Activated CD8-positive, alpha-beta memory T cell treated with anti-CD3 and anti-CD28 coated beads, Interleukin-2, amount 50 U/mL, for 48 hours (primary cell): ENCODE measurements at regions not wholly inside any gene's neighbourhood (a gene's known extent, or its start where the extent isn't known, plus 50 kb on each side); places are given as distances from the start of the nearest gene placed in this dataset.
"Not testable (repeated sequence)": the region's sequence is repeated elsewhere in the genome, so short reads cannot be mapped to it uniquely, and the experiment has no call there.

ENCODE experiments used
- DNase-seq: peaks from one replicate; pipeline ENCODE4 v3.0.0-alpha.2; 2020

DNA sequence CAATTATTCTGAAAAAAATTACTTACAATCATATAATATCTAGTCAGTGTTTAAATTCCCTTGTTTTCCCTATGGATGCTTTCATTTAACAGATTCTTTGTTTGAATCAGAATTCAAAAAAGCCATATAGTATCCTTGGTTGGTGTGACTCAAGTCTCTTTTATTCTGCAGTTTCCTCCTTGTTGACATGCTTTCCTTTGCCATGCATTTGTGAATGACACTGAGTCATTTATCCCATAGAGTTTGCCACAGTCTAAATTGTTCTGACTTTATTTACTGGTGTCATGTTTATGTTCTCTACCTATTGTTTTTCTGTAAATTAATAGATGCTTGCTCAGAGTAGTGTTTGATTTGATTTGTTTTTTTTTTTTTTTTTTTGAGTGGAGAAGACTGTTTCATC lies 893.8 kb upstream of the SLC10A2 start:
- DNase-seq: no peak

DNA sequence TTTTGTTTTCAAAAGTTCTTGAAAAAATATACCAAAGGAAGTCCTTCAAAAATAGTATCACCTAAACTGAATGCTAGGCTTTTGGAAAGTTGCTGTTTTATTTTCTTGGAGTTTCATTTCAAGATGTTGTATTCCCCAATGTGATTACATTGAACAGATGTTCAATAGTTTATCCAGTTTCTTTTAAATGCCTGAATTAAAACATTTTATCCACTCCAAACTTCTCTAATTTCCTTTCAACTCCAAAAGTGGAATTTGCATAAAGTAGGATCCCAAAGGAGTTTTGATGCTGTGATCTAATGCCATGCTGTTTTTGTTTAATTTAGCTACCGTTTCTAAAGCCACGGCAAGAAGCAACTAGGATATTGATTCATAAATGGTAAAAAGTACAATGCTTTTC lies 892.5 kb upstream of the SLC10A2 start:
- no peak for DNase-seq

DNA sequence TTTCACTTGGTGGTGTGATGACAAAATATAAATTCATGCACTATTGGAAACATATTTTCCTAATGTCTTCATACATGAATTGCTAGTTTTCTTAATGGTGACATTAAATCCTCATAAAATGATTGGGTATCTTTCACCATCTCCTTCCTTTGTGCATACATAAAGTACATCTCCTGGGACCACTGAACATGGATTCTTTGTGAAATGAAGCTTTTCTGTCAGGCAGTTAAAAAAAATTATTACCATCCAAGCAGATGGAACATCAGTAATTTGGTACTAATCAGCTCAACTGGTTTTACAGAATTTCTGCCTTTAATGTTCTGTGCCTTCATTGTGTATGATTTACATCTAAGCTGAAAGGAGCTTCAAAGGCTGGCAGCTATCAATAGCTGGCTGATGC lies 891.7 kb upstream of the SLC10A2 start:
- no peak for DNase-seq

DNA sequence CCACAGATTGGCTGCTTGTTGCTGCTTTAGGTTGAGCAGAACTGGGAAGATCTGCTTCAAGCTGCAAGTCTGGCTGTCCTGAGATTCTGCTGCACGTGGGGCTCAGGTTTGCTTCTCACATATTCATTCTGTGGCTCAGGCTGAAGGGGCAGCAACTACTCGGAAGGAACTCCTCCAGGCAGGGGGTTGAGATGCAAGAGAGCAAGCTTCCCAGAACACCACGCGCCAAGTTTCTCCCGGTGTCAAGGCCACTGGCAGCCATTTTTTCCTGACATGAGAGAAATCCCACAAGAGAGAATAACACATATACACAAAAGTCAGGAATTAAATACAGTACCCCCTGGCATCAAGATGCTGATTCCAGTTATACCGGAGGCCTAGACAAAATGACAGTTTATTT lies 887.6 kb upstream of the SLC10A2 start:
- DNase-seq: no peak

DNA sequence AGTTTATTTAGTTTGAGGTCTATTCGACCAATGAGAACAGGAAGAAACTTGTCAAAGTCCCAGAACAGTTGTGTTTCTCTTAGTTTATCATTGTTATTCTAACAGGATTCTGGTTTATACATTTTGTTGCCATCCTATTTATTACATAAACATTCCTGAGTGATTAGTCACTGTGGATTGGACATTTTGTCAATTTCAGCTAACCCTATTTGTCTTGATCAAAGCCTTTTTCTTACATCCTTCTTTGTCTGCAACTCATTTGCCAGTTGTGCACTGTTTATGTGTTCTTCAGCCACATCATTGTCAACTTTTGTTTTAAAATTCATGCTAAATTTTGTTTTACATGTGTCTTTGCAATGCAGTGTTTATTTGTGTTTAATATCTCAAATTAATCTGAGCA lies 886.0 kb upstream of the SLC10A2 start:
- no peak for DNase-seq

DNA sequence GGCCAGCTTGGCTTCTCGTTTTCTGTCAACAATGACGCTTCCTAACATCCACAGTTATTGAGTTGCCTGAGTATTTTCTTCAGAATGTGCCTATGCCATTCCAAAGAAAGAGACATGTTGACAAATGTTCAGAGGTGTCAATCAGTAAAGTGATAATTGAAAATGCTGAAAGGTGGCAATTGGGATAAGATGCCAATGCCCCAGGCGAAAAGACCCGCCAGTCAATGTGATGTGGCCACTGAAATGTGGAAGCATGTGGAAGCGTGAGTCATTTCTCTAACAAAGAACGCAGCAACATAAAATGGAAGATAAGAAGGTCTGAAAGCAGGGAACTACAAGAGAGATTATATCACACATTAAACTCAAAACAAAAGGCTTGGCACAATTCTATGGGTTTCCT lies 882.2 kb upstream of the SLC10A2 start:
- DNase-seq: no peak

DNA sequence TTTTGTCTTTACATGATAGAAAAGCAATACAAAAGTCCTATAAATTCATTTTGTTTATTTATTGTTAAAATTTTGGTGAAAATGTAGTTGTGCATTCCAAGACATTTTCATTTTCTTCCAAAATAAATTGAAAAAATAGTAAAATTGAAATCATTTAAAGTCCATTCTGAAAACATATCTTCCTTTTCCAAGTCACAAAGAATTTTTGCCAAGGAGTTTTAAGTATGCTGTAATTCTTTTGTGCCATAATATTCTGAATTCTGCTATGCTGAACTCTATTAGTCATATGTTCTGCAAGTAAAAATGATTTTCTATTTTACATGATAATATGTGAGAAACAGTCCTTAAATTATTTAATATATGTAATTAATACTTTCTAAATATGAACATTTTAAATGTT lies 879.6 kb upstream of the SLC10A2 start:
- DNase-seq: no peak

DNA sequence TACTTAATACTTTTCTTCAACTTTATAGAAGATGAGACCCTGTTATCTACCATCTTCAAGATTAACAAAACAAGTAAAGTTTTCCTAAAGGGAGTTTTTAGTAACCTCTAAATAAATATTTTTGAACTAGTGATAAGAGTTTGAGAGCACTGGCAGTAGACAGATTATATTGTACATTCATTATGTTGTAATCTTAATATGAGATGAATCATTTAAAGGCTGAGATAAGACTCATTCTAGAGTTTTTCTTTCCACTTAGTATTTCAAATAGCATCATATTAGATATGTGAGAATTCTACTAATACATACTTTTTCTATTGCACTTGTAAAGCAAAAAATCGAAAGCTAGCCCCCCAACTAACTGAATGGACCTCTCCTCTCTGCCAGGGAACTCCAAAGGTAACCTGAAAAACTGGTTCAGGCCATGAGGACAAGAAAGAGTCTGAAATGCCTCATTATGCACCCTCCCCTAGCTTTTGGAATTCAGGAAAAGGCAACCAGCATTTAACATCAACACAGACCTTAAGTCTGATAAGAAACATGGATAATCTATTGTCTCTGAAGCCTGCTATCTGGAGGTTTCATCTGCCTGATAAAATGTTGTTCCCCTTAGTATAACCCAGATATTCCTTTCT lies 875.4 kb upstream of the SLC10A2 start:
- no peak for DNase-seq

DNA sequence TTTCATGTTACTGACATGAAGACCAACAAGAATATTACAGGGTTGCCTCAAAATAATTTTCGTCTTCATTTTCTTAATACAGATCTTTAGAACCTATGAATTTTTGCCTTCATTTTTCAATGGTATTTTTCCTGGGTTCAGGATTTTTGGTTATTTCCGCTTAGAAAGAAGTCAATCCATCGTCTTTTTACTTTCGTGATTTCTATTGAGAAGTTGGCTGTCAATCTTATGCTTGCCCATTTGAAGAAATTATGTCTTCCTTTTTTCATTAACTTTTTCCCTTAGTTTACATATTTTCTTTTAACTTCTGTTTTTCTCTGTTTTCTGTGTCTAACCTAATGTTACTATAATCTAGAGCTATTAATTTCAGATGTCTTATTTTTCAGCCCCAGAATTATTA lies 868.9 kb upstream of the SLC10A2 start:
- no peak for DNase-seq

DNA sequence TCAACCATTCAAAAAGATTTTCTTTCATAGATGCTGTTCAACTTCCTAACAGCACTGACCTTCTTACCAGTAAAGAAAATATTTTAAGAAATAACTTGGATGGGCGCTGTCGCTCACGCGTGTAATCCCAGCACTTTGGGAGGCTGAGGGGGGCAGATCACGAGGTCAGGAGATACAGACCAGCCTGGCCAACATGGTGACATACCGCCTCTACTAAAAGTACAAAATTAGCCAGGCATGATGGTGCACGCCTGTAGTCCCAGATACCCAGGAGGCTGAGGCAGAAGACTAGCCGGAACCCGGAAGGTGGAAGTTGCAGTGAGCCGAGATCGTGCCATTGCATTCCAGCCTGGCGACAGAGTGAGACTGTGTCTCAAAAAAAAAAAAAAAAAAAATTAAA lies 865.7 kb upstream of the SLC10A2 start:
- DNase-seq: no peak

DNA sequence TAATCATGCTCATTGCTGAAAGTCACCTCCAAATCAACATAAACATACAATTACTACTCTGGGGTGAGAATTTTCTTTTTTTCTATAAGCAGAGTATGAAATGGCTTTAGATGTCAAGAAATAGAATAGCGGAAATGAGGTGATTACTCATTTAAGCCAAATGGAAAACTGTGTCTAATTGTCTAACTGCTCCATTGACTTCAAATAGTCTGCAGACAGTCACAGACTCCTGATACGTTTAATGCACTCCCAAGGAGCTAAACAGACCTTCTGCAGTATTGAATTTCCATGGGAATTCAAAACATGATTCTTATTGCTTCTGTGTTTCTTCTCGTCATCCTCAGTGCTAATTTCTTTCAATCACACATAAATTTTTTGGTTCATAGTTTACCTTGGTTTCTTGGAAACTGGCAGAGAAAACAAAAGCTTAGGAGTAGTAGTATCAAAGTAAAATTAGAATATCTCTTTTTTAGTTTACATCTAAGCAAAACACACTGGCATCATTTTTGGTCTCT lies 865.2 kb upstream of the SLC10A2 start:
- DNase-seq: no peak

DNA sequence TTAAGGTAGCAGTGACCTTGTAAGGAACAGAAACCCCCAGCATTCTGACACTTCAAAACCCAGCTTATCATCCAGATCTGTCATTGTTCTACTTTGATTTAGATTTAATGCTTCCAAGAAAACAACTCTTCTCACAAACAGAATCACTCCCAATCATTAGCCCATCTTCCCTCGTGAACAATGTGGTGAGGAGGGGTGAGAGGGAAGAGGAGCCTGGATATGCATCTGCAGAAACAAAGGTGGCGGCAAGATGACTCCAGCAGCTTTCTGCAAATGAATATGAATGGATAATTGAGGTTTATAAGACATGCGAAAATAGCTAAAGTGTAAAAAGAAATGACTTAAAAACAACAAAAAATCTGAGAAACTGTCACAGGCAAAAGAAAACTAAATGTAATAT lies 859.9 kb upstream of the SLC10A2 start:
- no peak for DNase-seq

DNA sequence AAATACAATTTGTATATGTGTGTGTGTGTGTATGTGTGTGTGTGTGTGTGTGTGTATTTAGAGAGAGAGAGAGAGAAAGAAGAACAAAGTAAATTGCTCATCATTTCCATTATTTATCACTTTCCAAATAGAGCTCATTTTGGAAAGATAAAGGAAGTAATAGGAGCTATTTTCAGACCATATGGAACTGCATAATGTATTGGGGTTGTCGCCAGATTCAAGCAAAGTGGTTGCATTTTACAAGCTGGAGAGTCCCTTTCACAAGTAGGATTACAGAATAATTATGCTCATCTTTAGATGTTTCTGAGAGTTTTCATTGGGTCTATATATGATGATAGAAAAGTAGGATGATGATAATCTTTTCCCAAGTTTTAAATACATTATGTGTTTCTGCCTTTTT lies 842.7 kb upstream of the SLC10A2 start:
- no peak for DNase-seq

DNA sequence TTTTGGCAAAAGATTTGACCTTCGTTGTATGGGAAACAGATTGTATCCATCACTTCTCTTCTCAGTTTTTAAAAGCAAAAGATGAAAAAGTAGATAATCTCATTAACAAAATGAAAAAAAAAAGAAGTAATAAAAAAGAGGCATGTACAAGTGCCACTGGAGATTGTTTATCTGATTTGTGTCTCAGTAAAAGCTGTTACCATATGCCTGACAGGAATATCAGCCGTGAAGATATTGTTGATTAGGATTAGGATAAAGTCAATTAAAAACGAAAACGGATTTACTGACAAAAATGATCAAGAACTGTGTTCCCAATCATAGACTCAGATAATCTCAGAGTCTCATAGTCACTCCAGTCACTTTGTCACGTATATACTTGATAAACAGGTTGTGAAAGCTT lies 842.1 kb upstream of the SLC10A2 start:
- DNase-seq: no peak

DNA sequence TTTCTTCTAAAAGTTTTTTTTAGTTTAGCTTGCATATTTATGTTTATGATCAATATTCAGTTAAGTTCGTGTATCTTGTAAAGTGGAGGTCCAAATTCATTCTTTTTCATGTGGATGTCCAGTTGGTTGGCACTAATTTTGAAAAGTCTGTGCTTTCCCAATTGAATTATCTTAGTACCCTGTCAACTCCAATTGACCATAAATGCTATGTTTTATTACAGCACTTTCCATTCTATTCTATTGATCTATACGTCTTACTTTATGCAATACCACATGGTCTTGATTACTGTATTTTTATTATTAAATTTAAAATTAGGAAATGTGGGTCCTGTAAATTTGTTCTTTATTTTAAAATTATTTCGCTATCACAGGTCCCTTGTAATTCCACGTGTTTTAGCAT lies 837.6 kb upstream of the SLC10A2 start:
- no peak for DNase-seq

DNA sequence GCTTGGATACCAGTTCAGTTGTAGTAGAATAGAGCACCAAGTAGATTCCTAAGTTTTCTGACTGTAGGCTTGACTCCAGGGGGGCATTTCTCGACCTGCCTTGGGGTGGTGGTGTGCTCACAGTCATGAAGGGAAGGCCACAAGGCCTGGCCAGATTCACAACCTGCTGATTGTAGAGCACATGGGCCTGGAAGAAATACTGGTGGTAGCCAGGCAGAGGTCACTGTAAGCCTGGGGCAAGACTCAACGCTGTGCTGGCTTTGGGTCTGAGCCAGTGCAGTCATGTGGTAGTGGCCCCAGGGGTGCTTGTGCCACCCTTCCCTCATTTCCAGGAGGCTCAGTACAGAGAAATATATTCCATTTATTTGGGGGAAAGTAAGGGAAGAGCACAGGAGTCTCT lies 832.3 kb upstream of the SLC10A2 start:
- no peak for DNase-seq

DNA sequence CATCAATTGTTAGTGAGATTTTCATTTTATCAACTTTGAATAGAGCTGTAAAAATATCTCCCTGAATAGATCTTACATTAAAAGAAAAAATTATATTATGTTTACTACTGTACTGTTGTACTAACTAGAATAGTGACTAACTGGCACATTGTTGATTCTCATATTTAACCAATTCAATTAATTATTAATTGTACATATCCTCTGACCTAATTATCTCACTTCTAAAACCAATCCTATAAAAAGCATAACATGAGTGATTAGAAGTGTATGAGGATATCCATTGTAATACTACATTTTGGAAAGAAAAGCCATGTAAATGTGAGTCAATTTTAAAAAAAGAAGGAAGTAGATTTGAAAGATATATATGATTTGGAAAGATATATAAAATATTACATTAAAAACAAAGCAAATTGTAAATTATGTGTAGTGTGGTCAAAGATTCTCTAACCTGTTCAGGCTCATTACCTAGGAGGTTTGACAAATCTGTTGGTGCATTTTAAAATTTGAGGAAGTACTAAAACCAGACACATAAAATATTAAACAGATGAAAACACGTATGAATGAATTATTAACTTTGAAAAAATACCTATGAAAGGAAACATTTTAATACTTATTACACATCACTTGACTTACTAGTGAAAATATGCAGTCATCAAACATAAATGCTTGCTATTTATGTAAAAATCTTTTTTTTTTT lies 829.8 kb upstream of the SLC10A2 start:
- no peak for DNase-seq

DNA sequence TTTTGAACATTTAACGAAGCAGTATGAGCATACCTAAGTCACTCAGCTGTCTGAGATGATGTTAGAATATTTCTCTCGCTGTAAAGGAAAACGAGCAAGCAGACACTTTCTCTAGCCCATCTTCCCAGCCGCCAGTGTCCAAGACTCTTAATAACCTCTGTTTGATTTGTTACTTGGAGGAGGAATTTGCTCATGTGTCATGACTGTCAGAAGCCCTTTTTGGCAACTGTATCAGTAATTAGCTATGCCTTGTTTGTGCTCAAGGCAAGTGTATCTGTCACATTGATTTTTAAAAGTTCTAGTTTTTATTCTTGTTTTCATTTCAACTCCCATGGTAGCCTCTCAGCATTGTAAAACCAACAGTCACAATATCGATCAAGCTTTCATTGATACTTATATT lies 828.4 kb upstream of the SLC10A2 start:
- DNase-seq: no peak

DNA sequence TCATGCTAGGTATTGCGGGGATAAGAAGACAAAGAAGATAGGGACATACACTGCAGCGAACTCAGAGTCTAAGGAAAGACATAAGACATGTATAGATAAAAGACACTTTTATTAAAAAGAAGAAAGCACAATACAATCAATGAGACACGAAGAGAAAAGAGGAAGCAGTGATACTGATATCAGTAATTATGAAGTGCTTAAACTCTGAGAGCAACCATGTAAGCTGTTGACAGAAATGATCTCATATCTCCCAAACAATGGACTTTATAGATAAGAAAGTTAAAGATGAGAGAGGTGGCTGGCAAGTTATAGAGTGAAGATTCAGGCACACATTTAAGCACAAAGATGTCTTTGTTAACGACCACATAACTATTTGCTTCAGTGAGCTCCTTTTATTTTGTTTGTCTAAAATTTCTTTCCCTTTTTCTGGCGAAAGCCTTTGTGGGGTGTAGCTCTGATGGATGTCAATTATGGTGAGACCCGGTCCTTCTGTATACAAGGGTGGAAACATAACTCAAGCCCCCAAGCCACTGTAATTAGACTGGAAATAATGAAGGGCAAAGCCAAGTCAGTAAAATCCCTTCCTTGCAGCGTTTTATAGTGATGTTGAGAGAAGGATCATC lies 818.0 kb upstream of the SLC10A2 start:
- DNase-seq: no peak

DNA sequence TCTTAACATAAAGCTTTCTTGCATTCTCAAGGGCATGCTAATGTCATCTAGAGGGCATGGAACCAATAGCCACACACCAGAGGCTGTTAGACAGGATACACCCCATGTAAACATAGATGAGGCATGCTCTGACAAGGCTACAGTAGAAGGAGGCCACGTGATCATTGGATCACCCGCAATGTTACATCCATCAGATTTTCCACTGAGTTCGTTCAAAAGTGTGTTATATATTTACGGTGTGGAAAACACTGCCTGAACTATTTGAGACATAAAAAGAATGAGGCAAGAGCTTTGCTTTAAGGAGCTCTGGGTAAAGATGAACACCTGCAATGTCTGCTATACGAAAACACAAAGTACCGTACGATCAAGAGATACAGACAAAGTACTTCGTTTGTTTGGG lies 817.5 kb upstream of the SLC10A2 start:
- no peak for DNase-seq

DNA sequence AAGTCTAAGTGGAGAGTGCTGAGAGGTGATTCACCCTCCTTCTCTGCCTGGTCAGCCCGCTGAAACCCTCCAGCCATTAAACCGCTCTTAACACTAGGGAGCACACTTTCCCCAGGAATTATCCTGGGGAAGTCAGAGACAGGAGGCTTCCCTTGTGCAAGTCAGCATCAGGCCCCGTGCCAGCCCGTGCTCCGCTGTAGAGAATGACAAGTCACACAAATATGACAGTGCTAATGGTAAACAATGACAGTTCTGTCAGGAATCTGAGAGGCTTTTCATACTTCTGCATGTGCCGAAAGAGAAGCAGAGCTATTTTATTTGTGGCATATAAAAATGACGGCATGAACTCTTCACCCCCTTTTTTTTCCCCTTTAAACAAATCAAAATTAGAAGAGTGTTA lies 816.9 kb upstream of the SLC10A2 start:
- DNase-seq: no peak

DNA sequence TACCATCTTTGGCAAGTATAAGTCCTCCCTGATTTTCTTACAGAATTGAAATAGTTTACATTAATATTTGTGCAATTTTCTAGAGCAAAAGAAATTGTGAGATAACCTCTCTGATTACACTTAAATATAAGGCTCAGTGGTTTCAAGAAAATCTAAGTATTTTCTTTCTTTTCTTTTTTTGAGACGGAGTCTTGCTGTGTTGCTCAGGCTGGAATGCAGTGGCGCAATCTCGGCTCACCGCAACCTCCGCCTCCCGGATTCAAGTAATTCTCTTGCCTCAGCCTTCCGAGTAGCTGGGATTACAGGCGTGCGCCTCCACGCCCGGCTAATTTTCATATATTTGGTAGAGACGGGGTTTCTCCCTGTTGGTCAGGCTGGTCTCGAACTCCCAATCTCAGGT lies 813.9 kb upstream of the SLC10A2 start:
- not testable (repeated sequence) for DNase-seq

DNA sequence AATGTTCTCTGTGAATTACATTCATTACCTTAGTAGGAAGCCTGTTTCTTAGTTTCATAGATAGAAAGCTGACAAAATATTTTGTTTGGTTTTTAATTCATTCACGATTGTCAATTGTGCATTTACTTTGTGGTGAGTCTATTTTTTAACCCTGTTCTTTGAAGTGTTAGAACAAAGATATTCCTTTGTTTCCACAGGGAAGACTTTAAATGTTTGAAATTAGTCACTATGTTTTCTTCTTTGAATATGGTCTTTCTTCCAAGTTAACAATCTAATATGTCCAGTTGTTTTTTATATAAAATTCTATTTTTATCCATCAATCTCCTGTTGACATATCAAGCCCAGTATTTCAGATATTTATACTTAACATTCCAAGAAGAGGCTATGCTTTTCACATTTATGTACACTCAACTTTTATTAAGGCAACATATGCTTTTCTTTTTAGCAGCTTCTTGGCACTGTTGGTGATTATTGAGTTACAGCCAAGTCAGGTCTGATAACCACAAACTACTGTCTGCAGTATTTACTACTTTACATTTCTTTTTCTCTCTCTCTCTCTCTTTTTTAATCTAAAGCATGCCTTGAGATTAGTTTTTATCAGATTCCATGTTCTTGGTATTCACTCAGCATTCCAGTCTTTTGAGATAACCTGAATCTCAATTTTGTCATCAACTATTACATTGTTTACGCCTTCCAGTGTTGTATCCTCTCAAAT lies 812.8 kb upstream of the SLC10A2 start:
- DNase-seq: no peak

DNA sequence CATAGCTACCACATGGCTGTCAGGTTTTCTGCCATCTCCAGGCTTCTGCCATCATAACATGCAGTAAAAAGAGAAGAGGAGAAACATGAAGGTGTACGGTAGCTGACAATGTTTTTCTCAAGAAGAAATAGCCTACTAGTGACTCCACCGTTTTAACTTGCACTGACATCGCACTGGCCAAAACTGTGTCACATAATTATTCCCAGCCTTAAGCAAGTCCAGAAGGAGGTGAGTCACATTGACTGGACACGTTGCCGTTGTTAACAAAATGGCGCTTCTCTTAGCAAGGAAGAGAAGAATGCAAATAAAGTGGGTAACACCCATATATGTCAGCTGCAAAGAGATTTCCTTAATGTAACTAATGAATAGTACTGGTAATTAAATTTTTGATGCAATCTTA lies 810.4 kb upstream of the SLC10A2 start:
- no peak for DNase-seq
